Loucy (cell line): ENCODE measurements at regions not wholly inside any gene's neighbourhood (a gene's known extent, or its start where the extent isn't known, plus 50 kb on each side); places are given as distances from the start of the nearest gene placed in this dataset.

Experiments used
- EZH2phosphoT487 ChIP-seq: fragments of 200-600 bp; IDR thresholded peaks from 2 replicates; pipeline ENCODE4 v1.6.1; 2018; ENCODE audit warnings: antibody characterized with exemption, mild to moderate bottlenecking, moderate library complexity, borderline replicate concordance
- TF ChIP-seq, protein P1 (sequence below): fragments of 200-600 bp; sonication (generic); conservative IDR thresholded peaks from 2 replicates; pipeline ENCODE4 v1.5.1; 2014; ENCODE audit warnings: mild to moderate bottlenecking, antibody characterized with exemption, low read length

DNA sequence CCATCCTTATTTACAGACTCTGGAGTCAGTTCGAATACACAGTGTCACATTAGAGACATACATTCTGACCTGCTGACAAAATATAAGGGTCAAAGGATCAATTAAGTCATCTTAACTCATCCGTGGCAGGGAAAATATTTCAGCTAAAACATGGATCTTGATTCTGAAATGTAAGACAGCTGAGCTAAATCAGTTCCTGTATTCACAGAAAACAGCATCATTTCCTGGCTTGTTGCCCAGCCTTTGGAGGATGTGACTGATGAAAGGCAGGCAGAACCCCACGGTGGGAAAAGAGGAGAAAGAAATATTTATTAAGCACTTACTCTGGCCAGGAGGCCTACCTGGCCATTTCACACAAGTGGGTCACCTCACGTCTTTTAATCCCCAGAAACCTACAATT, 101.9 kb downstream of the GAS2L3 start:
- TF ChIP-seq, protein P1, sequence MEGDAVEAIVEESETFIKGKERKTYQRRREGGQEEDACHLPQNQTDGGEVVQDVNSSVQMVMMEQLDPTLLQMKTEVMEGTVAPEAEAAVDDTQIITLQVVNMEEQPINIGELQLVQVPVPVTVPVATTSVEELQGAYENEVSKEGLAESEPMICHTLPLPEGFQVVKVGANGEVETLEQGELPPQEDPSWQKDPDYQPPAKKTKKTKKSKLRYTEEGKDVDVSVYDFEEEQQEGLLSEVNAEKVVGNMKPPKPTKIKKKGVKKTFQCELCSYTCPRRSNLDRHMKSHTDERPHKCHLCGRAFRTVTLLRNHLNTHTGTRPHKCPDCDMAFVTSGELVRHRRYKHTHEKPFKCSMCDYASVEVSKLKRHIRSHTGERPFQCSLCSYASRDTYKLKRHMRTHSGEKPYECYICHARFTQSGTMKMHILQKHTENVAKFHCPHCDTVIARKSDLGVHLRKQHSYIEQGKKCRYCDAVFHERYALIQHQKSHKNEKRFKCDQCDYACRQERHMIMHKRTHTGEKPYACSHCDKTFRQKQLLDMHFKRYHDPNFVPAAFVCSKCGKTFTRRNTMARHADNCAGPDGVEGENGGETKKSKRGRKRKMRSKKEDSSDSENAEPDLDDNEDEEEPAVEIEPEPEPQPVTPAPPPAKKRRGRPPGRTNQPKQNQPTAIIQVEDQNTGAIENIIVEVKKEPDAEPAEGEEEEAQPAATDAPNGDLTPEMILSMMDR, result no peak
- TF ChIP-seq EZH2phosphoT487, result no peak
